HCT116 (cell line): ENCODE measurements at regions not wholly inside any gene's neighbourhood (a gene's known extent, or its start where the extent isn't known, plus 50 kb on each side); places are given as distances from the start of the nearest gene placed in this dataset.

Experiments used
- ATAC-seq: fragments of 200-7000 bp; cut with Tn5 transposase; 2 replicates; pipeline ENCODE4 v1.9.1; 2020; ENCODE audit warnings: mild to moderate bottlenecking, moderate library complexity
- BruUV-seq: library from RNA; stranded (reverse); fragments of 400-500 nt; replicated peaks from 2 replicates; lab custom pipeline; 2021; lab: Mats Ljungman, UMichigan
- CTCF ChIA-PET: fragments of 300-600 bp; sonication (Branson Sonifier 250); formaldehyde crosslinking; loops from one replicate; lab custom pipeline; 2021; ENCODE audit warnings: antibody characterized with exemption; lab: Charles Lee
- POLR2A ChIA-PET: fragments of 300-600, 350-600 bp; sonication (Branson Sonifier 250); formaldehyde crosslinking; loops from one replicate; lab custom pipeline; 2021; ENCODE audit warnings: antibody characterized with exemption; lab: Charles Lee
- RAD21 ChIA-PET, 2 experiments: fragments of 300-600 bp; sonication (Branson Sonifier 250); formaldehyde crosslinking; loops; one replicate each; lab custom pipeline; 2023; ENCODE audit warnings: low total read pairs in 2 of 2; ENCODE audit not compliant: uncharacterized antibody in 2 of 2, unreplicated experiment in 2 of 2, low non-redundant PET in 1 of 2; lab: Charles Lee
- DNase-seq: peaks from one replicate; pipeline ENCODE4 v3.0.0-alpha.2; 2010; ENCODE audit warnings: low read depth, low spot score
- H2AFZ ChIP-seq: fragments of 200-600 bp; shearing (Covaris generic), sonication (generic); 2 replicates; pipeline ENCODE4 v1.6.1; 2017; ENCODE audit warnings: low read depth, mixed run types, mixed read lengths, antibody characterized with exemption, low read length; ENCODE audit not compliant: poor library complexity, severe bottlenecking
- H3K27ac ChIP-seq: 2 replicates; pipeline ENCODE4 v1.5.1; 2012; ENCODE audit warnings: low read depth, low read length
- H3K27me3 ChIP-seq: fragments of 200-600 bp; sonication (generic); 2 replicates; pipeline ENCODE4 v1.6.1; 2016; ENCODE audit warnings: mixed run types, low read length, mixed read lengths; ENCODE audit not compliant: insufficient read depth
- H3K36me3 ChIP-seq, 2 experiments: fragments of 200-500 bp in 1 of 2; fragments of 200-600 bp in 1 of 2; sonication (Bioruptor generic) in 1 of 2; sonication (generic) in 1 of 2; 2 replicates each; pipeline versions ENCODE4 v1.5.1 to v1.6.1; 2014 to 2016; ENCODE audit warnings: low read length in 2 of 2, inconsistent platforms in 1 of 2, mixed read lengths in 1 of 2, mixed run types in 1 of 2; ENCODE audit not compliant: insufficient read depth in 2 of 2, control insufficient read depth in 1 of 2
- H3K4me1 ChIP-seq, 2 experiments: fragments of 200-600 bp in 1 of 2; sonication (generic) in 1 of 2; 2 replicates each; pipeline versions ENCODE4 v1.5.1 to v1.6.1; 2012 to 2017; ENCODE audit warnings: low read length in 2 of 2, inconsistent platforms in 1 of 2, mild to moderate bottlenecking in 1 of 2, mixed read lengths in 1 of 2, mixed run types in 1 of 2, moderate library complexity in 1 of 2; ENCODE audit not compliant: insufficient read depth in 2 of 2, control insufficient read depth in 1 of 2
- H3K4me2 ChIP-seq: fragments of 200-600 bp; sonication (generic); 2 replicates; pipeline ENCODE4 v1.6.1; 2017; ENCODE audit warnings: mixed run types, low read length, mixed read lengths
- H3K4me3 ChIP-seq, 2 experiments: fragments of 200-600 bp in 1 of 2; sonication (generic) in 1 of 2; replicated peaks in 1 of 2; 2 replicates each; pipeline ENCODE4 v1.5.1; 2011 to 2016; ENCODE audit warnings: low read length in 2 of 2, control low read depth in 1 of 2, low read depth in 1 of 2, mild to moderate bottlenecking in 1 of 2, mixed read lengths in 1 of 2, mixed run types in 1 of 2
- H3K79me2 ChIP-seq: fragments of 200-600 bp; sonication (generic); 2 replicates; pipeline ENCODE4 v1.6.1; 2017; ENCODE audit warnings: mild to moderate bottlenecking, mixed run types, low read length, moderate library complexity, mixed read lengths; ENCODE audit not compliant: insufficient read depth
- H3K9ac ChIP-seq: fragments of 200-600 bp; sonication (generic); 2 replicates; pipeline ENCODE4 v1.6.1; 2016; ENCODE audit warnings: low read length, mixed read lengths
- H3K9me2 ChIP-seq: fragments of 200-600 bp; sonication (generic), shearing (Covaris generic); 2 replicates; pipeline ENCODE4 v1.6.1; 2017; ENCODE audit warnings: mixed run types, mild to moderate bottlenecking, moderate library complexity; ENCODE audit not compliant: insufficient read depth
- H3K9me3 ChIP-seq, 2 experiments: fragments of 200-500 bp in 1 of 2; fragments of 200-600 bp in 1 of 2; sonication (Bioruptor generic) in 1 of 2; sonication (generic) in 1 of 2; 2 replicates each; pipeline ENCODE4 v1.6.1; 2014 to 2017; ENCODE audit warnings: low read length in 2 of 2, mixed read lengths in 2 of 2, inconsistent platforms in 1 of 2, low read depth in 1 of 2, mild to moderate bottlenecking in 1 of 2, mixed run types in 1 of 2, moderate library complexity in 1 of 2; ENCODE audit not compliant: control insufficient read depth in 1 of 2, insufficient read depth in 1 of 2
- H4K20me1 ChIP-seq: fragments of 200-600 bp; sonication (generic), shearing (Covaris generic); 2 replicates; pipeline ENCODE4 v1.6.1; 2017; ENCODE audit warnings: mixed run types, mild to moderate bottlenecking, moderate library complexity; ENCODE audit not compliant: insufficient read depth
- ATF3 ChIP-seq: IDR thresholded peaks from 2 replicates; pipeline ENCODE4 v1.6.1; 2012
- CEBPB ChIP-seq: IDR thresholded peaks from 2 replicates; pipeline ENCODE4 v1.6.1; 2012; ENCODE audit warnings: low read depth
- CTCF ChIP-seq, 3 experiments: fragments of 200-600 bp in 1 of 3; sonication (generic) in 1 of 3; IDR thresholded peaks in 2 of 3; conservative IDR thresholded peaks in 1 of 3; 2 replicates each; pipeline ENCODE4 v1.5.1; 2012 to 2017; ENCODE audit warnings: low read depth in 2 of 3, low read length in 2 of 3, antibody characterized with exemption in 1 of 3, borderline replicate concordance in 1 of 3, control low read depth in 1 of 3, mild to moderate bottlenecking in 1 of 3, mixed read lengths in 1 of 3, mixed run types in 1 of 3, moderate library complexity in 1 of 3; ENCODE audit not compliant: insufficient read depth in 1 of 3
- EGR1 ChIP-seq: IDR thresholded peaks from 2 replicates; pipeline ENCODE4 v1.6.1; 2012; ENCODE audit warnings: low read depth
- ELF1 ChIP-seq: IDR thresholded peaks from 2 replicates; pipeline ENCODE4 v1.6.1; 2012; ENCODE audit warnings: low read depth, borderline replicate concordance
- EZH2phosphoT487 ChIP-seq: fragments of 200-600 bp; IDR thresholded peaks from 2 replicates; pipeline ENCODE4 v1.6.1; 2018; ENCODE audit warnings: antibody characterized with exemption, borderline replicate concordance
- FOSL1 ChIP-seq: IDR thresholded peaks from 2 replicates; pipeline ENCODE4 v1.6.1; 2012; ENCODE audit warnings: low read depth
- JUND ChIP-seq: IDR thresholded peaks from 2 replicates; pipeline ENCODE4 v1.6.1; 2012
- MAX ChIP-seq: IDR thresholded peaks from 2 replicates; pipeline ENCODE4 v1.6.1; 2012
- POLR2A ChIP-seq: IDR thresholded peaks from 2 replicates; pipeline ENCODE4 v1.7.0; 2011; ENCODE audit warnings: borderline replicate concordance; ENCODE audit not compliant: insufficient read depth, insufficient read length; ENCODE audit errors: extremely low read depth
- POLR2AphosphoS5 ChIP-seq: IDR thresholded peaks from 2 replicates; pipeline ENCODE4 v1.6.1; 2011; ENCODE audit warnings: mild to moderate bottlenecking, low read depth, low read length, moderate library complexity
- RAD21 ChIP-seq: IDR thresholded peaks from 2 replicates; pipeline ENCODE4 v1.6.1; 2012; ENCODE audit warnings: low read depth, mild to moderate bottlenecking
- REST ChIP-seq: IDR thresholded peaks from 2 replicates; pipeline ENCODE4 v1.6.1; 2012; ENCODE audit warnings: low read depth
- YY1 ChIP-seq: IDR thresholded peaks from 2 replicates; pipeline ENCODE4 v1.6.1; 2011; ENCODE audit warnings: low read length, low read depth, moderate library complexity, mild to moderate bottlenecking; ENCODE audit not compliant: insufficient replicate concordance; ENCODE audit errors: extremely low read depth
- ZBTB33 ChIP-seq: IDR thresholded peaks from 2 replicates; pipeline ENCODE4 v1.6.1; 2011; ENCODE audit warnings: mild to moderate bottlenecking, low read length, moderate library complexity; ENCODE audit not compliant: insufficient replicate concordance; ENCODE audit errors: extremely low read depth
- ZFX ChIP-seq: fragments of 450-650 bp; IDR thresholded peaks from 2 replicates; pipeline ENCODE4 v1.6.1; 2017
- intact Hi-C: fragments of 100-400 bp; cut with micrococcal nuclease; formaldehyde crosslinking; loops from 2 replicates; pipeline ENCODE4 v1.10.0; 2022

GRCh38 chr4:60223208-60223923 is 976.8 kb upstream of the ADGRL3 start (continued):
- TF ChIP-seq REST, result no peak
- no peak for TF ChIP-seq YY1
- no peak for TF ChIP-seq FOSL1
- TF ChIP-seq, all 23 proteins: peak for 0

GRCh38 chr4:60241866-60242265 is 958.3 kb upstream of the ADGRL3 start:
- Histone ChIP-seq H4K20me1 (no peaks in the 10 kb centered on the region), H3K9me2 (no peaks in the 10 kb centered on the region), H2AFZ (no peak overlapping the region), H3K79me2 (no peaks in the 10 kb centered on the region), H3K27me3 (no peaks in the 10 kb centered on the region), H3K4me1 (no peaks in the 10 kb centered on the region), H3K4me2 (no peak overlapping the region), H3K4me3 (no peak overlapping the region), H3K9ac (no peak overlapping the region), H3K9me3 (peaks cover 0 to 14% of the 10 kb centered on the region in 2 experiments; a peak in 2 of 4 replicates), H3K27ac (no peak overlapping the region), H3K36me3 (no peaks in the 10 kb centered on the region)
- intact Hi-C loops, result no loop called here
- DNase-seq (no peak), ATAC-seq (no peak)
- no TSS peak for BruUV-seq
- POLR2A ChIA-PET, result no interaction called here
- CTCF ChIA-PET, result no interaction called here
- RAD21 ChIA-PET, result no interaction called here
- TF ChIP-seq ATF3 (no peak), CTCF (IDR thresholded peaks at IDR 0.05 in 2 of 3, conservative IDR thresholded peaks at IDR 0.05 in 1 of 3; ENCODE audit: borderline replicate concordance in 1 of 3, insufficient read depth in 1 of 3, low read depth in 2 of 3, low read length in 2 of 3) (no peak), EZH2phosphoT487 (no peak), POLR2A (no peak), JUND (no peak), ELF1 (no peak), MAX (no peak), FOSL1 (no peak), POLR2AphosphoS5 (no peak), ZFX (no peak), EGR1 (no peak), YY1 (no peak), ZBTB33 (no peak), CEBPB (no peak), RAD21 (no peak)
